ENCODE measurements at regions not wholly inside any gene's neighbourhood (a gene's known extent, or its start where the extent isn't known, plus 50 kb on each side); places are given as distances from the start of the nearest gene placed in this dataset.
"Not testable (repeated sequence)": the region's sequence is repeated elsewhere in the genome, so short reads cannot be mapped to it uniquely, and the experiment has no call there.

GRCh38 chr16:88208776-88209175 is 174.0 kb upstream of the ZNF469 start:
- TF ChIP-seq, protein P1, sequence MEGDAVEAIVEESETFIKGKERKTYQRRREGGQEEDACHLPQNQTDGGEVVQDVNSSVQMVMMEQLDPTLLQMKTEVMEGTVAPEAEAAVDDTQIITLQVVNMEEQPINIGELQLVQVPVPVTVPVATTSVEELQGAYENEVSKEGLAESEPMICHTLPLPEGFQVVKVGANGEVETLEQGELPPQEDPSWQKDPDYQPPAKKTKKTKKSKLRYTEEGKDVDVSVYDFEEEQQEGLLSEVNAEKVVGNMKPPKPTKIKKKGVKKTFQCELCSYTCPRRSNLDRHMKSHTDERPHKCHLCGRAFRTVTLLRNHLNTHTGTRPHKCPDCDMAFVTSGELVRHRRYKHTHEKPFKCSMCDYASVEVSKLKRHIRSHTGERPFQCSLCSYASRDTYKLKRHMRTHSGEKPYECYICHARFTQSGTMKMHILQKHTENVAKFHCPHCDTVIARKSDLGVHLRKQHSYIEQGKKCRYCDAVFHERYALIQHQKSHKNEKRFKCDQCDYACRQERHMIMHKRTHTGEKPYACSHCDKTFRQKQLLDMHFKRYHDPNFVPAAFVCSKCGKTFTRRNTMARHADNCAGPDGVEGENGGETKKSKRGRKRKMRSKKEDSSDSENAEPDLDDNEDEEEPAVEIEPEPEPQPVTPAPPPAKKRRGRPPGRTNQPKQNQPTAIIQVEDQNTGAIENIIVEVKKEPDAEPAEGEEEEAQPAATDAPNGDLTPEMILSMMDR (IDR thresholded peaks at IDR 0.05) = not testable (repeated sequence)
- not testable (repeated sequence) for TF ChIP-seq MAFK (IDR thresholded peaks at IDR 0.05; ENCODE audit: partially characterized antibody); POLR2A (IDR thresholded peaks at IDR 0.05; ENCODE audit: low read length); ESRRA (IDR thresholded peaks at IDR 0.05; ENCODE audit: borderline replicate concordance, low read length); MYC (IDR thresholded peaks at IDR 0.05; ENCODE audit: borderline replicate concordance, low read length); JUNB (IDR thresholded peaks at IDR 0.05); HDAC2 (IDR thresholded peaks at IDR 0.05); MAZ (IDR thresholded peaks at IDR 0.05; ENCODE audit: borderline replicate concordance, low read depth, low read length); SMC3 (IDR thresholded peaks at IDR 0.05); USF2 (IDR thresholded peaks at IDR 0.05); ZFP36 (IDR thresholded peaks at IDR 0.05; ENCODE audit: borderline replicate concordance, partially characterized antibody); RNF2 (IDR thresholded peaks at IDR 0.05; ENCODE audit: borderline replicate concordance, low read depth); CEBPB (IDR thresholded peaks at IDR 0.05)
- TF ChIP-seq, protein P2, sequence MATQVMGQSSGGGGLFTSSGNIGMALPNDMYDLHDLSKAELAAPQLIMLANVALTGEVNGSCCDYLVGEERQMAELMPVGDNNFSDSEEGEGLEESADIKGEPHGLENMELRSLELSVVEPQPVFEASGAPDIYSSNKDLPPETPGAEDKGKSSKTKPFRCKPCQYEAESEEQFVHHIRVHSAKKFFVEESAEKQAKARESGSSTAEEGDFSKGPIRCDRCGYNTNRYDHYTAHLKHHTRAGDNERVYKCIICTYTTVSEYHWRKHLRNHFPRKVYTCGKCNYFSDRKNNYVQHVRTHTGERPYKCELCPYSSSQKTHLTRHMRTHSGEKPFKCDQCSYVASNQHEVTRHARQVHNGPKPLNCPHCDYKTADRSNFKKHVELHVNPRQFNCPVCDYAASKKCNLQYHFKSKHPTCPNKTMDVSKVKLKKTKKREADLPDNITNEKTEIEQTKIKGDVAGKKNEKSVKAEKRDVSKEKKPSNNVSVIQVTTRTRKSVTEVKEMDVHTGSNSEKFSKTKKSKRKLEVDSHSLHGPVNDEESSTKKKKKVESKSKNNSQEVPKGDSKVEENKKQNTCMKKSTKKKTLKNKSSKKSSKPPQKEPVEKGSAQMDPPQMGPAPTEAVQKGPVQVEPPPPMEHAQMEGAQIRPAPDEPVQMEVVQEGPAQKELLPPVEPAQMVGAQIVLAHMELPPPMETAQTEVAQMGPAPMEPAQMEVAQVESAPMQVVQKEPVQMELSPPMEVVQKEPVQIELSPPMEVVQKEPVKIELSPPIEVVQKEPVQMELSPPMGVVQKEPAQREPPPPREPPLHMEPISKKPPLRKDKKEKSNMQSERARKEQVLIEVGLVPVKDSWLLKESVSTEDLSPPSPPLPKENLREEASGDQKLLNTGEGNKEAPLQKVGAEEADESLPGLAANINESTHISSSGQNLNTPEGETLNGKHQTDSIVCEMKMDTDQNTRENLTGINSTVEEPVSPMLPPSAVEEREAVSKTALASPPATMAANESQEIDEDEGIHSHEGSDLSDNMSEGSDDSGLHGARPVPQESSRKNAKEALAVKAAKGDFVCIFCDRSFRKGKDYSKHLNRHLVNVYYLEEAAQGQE (IDR thresholded peaks at IDR 0.05) = not testable (repeated sequence)
